ENCODE measurements at regions not wholly inside any gene's neighbourhood (a gene's known extent, or its start where the extent isn't known, plus 50 kb on each side); places are given as distances from the start of the nearest gene placed in this dataset.

- TF ChIP-seq ZNF775 (CRISPR knock-in tag; IDR thresholded peaks at IDR 0.05; ENCODE audit: borderline replicate concordance) (no peak), ATF2 (CRISPR knock-in tag; IDR thresholded peaks at IDR 0.05) (no peak), GABPB1 (CRISPR knock-in tag; IDR thresholded peaks at IDR 0.05) (no peak), ELK4 (CRISPR knock-in tag; IDR thresholded peaks at IDR 0.05; ENCODE audit: borderline replicate concordance) (no peak), ZNF317 (CRISPR knock-in tag; IDR thresholded peaks at IDR 0.05) (no peak), SP1 (IDR thresholded peaks at IDR 0.05) (no peak), SP1 (CRISPR knock-in tag; IDR thresholded peaks at IDR 0.05) (no peak), TCF7 (IDR thresholded peaks at IDR 0.05; ENCODE audit: low read depth) (no peak), KDM6A (CRISPR knock-in tag; IDR thresholded peaks at IDR 0.05; ENCODE audit: low read depth) (no peak), TAF1 (CRISPR knock-in tag; IDR thresholded peaks at IDR 0.05) (no peak), CHD2 (IDR thresholded peaks at IDR 0.05; ENCODE audit: low read depth, low read length) (no peak), MXI1 (IDR thresholded peaks at IDR 0.05; ENCODE audit: borderline replicate concordance, low read depth, low read length) (no peak)
- TF ChIP-seq, protein P1, sequence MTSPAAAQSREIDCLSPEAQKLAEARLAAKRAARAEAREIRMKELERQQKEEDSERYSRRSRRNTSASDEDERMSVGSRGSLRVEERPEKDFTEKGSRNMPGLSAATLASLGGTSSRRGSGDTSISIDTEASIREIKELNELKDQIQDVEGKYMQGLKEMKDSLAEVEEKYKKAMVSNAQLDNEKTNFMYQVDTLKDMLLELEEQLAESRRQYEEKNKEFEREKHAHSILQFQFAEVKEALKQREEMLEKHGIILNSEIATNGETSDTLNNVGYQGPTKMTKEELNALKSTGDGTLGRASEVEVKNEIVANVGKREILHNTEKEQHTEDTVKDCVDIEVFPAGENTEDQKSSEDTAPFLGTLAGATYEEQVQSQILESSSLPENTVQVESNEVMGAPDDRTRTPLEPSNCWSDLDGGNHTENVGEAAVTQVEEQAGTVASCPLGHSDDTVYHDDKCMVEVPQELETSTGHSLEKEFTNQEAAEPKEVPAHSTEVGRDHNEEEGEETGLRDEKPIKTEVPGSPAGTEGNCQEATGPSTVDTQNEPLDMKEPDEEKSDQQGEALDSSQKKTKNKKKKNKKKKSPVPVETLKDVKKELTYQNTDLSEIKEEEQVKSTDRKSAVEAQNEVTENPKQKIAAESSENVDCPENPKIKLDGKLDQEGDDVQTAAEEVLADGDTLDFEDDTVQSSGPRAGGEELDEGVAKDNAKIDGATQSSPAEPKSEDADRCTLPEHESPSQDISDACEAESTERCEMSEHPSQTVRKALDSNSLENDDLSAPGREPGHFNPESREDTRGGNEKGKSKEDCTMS (CRISPR knock-in tag; conservative IDR thresholded peaks at IDR 0.05) = no peak
- TF ChIP-seq, protein P2, sequence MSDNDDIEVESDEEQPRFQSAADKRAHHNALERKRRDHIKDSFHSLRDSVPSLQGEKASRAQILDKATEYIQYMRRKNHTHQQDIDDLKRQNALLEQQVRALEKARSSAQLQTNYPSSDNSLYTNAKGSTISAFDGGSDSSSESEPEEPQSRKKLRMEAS (IDR thresholded peaks at IDR 0.05) = no peak
- TF ChIP-seq, protein P3, sequence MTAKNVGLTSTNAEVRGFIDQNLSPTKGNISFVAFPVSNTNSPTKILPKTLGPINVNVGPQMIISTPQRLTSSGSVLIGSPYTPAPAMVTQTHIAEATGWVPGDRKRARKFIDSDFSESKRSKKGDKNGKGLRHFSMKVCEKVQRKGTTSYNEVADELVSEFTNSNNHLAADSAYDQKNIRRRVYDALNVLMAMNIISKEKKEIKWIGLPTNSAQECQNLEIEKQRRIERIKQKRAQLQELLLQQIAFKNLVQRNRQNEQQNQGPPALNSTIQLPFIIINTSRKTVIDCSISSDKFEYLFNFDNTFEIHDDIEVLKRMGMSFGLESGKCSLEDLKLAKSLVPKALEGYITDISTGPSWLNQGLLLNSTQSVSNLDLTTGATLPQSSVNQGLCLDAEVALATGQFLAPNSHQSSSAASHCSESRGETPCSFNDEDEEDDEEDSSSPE (CRISPR knock-in tag; IDR thresholded peaks at IDR 0.05) = no peak
These were observed 547.5 kb downstream of the KCNH5 start for GRCh38 chr14:62497708-62498107.

Measured in HepG2 (cell line).